Gastroesophageal sphincter (tissue), 3 donors: ENCODE measurements at regions not wholly inside any gene's neighbourhood (a gene's known extent, or its start where the extent isn't known, plus 50 kb on each side); places are given as distances from the start of the nearest gene placed in this dataset.

Experiments
- POLR2A ChIP-seq, 2 donors: fragments of 450-650 bp; IDR thresholded peaks; one replicate each; pipeline ENCODE4 v1.6.1; 2017; ENCODE audit warnings: antibody characterized with exemption in 2 of 2, mild to moderate bottlenecking in 2 of 2, moderate library complexity in 1 of 2
- TF ChIP-seq, protein P1 (sequence below), 4 experiments: fragments of 200-600 bp in 2 of 4; fragments of 450-650 bp in 2 of 4; sonication (generic) in 1 of 4; IDR thresholded peaks; one replicate each; pipeline ENCODE4 v1.5.1; 2017 to 2019; ENCODE audit warnings: antibody characterized with exemption in 4 of 4, mild to moderate bottlenecking in 2 of 4, moderate library complexity in 2 of 4

DNA sequence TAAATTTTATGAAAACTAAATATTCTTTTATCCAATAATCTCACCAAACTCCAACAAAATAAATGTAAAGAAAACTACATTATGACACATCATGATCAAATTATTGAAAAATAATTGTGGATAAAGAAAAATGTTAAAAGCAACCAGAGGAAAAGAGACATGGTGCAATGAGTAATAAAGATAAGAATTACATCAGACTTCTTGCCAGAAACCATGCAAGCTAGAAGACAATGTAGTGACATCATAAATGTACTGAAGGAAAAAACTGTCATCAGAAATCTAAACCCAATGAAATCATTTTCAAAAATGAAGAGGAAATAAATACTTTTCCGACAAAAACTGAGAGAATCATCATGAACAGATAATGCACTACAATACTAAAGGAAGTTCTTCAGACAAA lies 135.9 kb upstream of the EOLA2 start:
- TF ChIP-seq, protein P1, sequence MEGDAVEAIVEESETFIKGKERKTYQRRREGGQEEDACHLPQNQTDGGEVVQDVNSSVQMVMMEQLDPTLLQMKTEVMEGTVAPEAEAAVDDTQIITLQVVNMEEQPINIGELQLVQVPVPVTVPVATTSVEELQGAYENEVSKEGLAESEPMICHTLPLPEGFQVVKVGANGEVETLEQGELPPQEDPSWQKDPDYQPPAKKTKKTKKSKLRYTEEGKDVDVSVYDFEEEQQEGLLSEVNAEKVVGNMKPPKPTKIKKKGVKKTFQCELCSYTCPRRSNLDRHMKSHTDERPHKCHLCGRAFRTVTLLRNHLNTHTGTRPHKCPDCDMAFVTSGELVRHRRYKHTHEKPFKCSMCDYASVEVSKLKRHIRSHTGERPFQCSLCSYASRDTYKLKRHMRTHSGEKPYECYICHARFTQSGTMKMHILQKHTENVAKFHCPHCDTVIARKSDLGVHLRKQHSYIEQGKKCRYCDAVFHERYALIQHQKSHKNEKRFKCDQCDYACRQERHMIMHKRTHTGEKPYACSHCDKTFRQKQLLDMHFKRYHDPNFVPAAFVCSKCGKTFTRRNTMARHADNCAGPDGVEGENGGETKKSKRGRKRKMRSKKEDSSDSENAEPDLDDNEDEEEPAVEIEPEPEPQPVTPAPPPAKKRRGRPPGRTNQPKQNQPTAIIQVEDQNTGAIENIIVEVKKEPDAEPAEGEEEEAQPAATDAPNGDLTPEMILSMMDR (IDR thresholded peaks at IDR 0.05), result no peak
- TF ChIP-seq POLR2A (IDR thresholded peaks at IDR 0.05), result no peak
